ENCODE measurements at regions not wholly inside any gene's neighbourhood (a gene's known extent, or its start where the extent isn't known, plus 50 kb on each side); places are given as distances from the start of the nearest gene placed in this dataset.

- no peak for DNase-seq
Measured at GRCh38 chr6:119467488-119468081, 118.0 kb upstream of the MAN1A1 start.

GRCh38 chr6:119466226-119466625 lies 116.7 kb upstream of the MAN1A1 start:
- DNase-seq, result no peak

- DNase-seq, result no peak
Measured at GRCh38 chr6:119463081-119463626, 113.6 kb upstream of the MAN1A1 start.

GRCh38 chr6:119461187-119461586 lies 111.6 kb upstream of the MAN1A1 start:
- DNase-seq, result no peak

GRCh38 chr6:119459207-119459974 lies 109.8 kb upstream of the MAN1A1 start:
- no peak for DNase-seq

- DNase-seq, result no peak
Measured at GRCh38 chr6:119454714-119455113, 105.2 kb upstream of the MAN1A1 start.

- no peak for DNase-seq
Measured at GRCh38 chr6:119453242-119454200, 104.0 kb upstream of the MAN1A1 start.

GRCh38 chr6:119449331-119450156 lies 100.0 kb upstream of the MAN1A1 start:
- no peak for DNase-seq

GRCh38 chr6:119447921-119448320 lies 98.4 kb upstream of the MAN1A1 start:
- DNase-seq, result no peak

- DNase-seq, result no peak
Measured at GRCh38 chr6:119446609-119447008, 97.0 kb upstream of the MAN1A1 start.

- DNase-seq, result no peak
Measured at GRCh38 chr6:119446115-119446554, 96.6 kb upstream of the MAN1A1 start.

GRCh38 chr6:119445666-119446065 lies 96.1 kb upstream of the MAN1A1 start:
- DNase-seq, result no peak

GRCh38 chr6:119444642-119445557 lies 95.3 kb upstream of the MAN1A1 start:
- no peak for DNase-seq

- DNase-seq, result no peak
Measured at GRCh38 chr6:119443993-119444641, 94.6 kb upstream of the MAN1A1 start.

- DNase-seq, result no peak
Measured at GRCh38 chr6:119442776-119443184, 93.2 kb upstream of the MAN1A1 start.

- DNase-seq, result no peak
Measured at GRCh38 chr6:119440953-119441352, 91.4 kb upstream of the MAN1A1 start.

GRCh38 chr6:119436583-119436982 lies 87.0 kb upstream of the MAN1A1 start:
- no peak for DNase-seq

- DNase-seq, result no peak
Measured at GRCh38 chr6:119431799-119432198, 82.2 kb upstream of the MAN1A1 start.

- DNase-seq, result no peak
Measured at GRCh38 chr6:119430805-119431204, 81.2 kb upstream of the MAN1A1 start.

- DNase-seq, result no peak
Measured at GRCh38 chr6:119428633-119429032, 79.1 kb upstream of the MAN1A1 start.

GRCh38 chr6:119426619-119427018 lies 77.1 kb upstream of the MAN1A1 start:
- no peak for DNase-seq

Data from NCI-H2107 (cell line).